RWPE2 (cell line): ENCODE measurements at regions not wholly inside any gene's neighbourhood (a gene's known extent, or its start where the extent isn't known, plus 50 kb on each side); places are given as distances from the start of the nearest gene placed in this dataset.

ENCODE experiments used
- ATAC-seq: fragments of 200-7000 bp; cut with Tn5 transposase; 3 replicates; pipeline ENCODE4 v1.9.1; 2021; ENCODE audit warnings: low read depth
- DNase-seq: peaks from one replicate; pipeline ENCODE4 v3.0.0-alpha.2; 2020; ENCODE audit warnings: low spot score
- H3K27ac ChIP-seq: fragments of 450-650 bp; 2 replicates; pipeline ENCODE4 v1.5.1; 2017; ENCODE audit warnings: mild to moderate bottlenecking; ENCODE audit not compliant: poor library complexity, severe bottlenecking
- H3K27me3 ChIP-seq: fragments of 250-450 bp; sonication (Bioruptor Pico); 2 replicates; pipeline ENCODE4 v1.5.1; 2021; ENCODE audit warnings: mild to moderate bottlenecking, moderate library complexity; ENCODE audit not compliant: insufficient read depth, poor library complexity, severe bottlenecking
- H3K36me3 ChIP-seq: fragments of 250-450 bp; sonication (Bioruptor Pico); 2 replicates; pipeline ENCODE4 v1.5.1; 2020; ENCODE audit warnings: low read depth, mild to moderate bottlenecking, moderate library complexity
- H3K4me1 ChIP-seq: fragments of 250-450 bp; sonication (Bioruptor Pico); 2 replicates; pipeline ENCODE4 v1.5.1; 2021; ENCODE audit warnings: mild to moderate bottlenecking, moderate library complexity; ENCODE audit not compliant: insufficient read depth, poor library complexity, severe bottlenecking
- H3K4me3 ChIP-seq: fragments of 250-450 bp; sonication (Bioruptor Pico); 2 replicates; pipeline ENCODE4 v1.5.1; 2021; ENCODE audit warnings: mild to moderate bottlenecking, moderate library complexity; ENCODE audit not compliant: severe bottlenecking
- H3K9me3 ChIP-seq: fragments of 250-450 bp; sonication (Bioruptor Pico); 2 replicates; pipeline ENCODE4 v1.5.1; 2021; ENCODE audit warnings: mild to moderate bottlenecking, moderate library complexity; ENCODE audit not compliant: severe bottlenecking
- TF ChIP-seq, protein P1 (sequence below): fragments of 450-650 bp; IDR thresholded peaks from one replicate; pipeline ENCODE4 v1.5.1; 2017; ENCODE audit warnings: mild to moderate bottlenecking, moderate library complexity; ENCODE audit not compliant: poor library complexity, severe bottlenecking

DNA sequence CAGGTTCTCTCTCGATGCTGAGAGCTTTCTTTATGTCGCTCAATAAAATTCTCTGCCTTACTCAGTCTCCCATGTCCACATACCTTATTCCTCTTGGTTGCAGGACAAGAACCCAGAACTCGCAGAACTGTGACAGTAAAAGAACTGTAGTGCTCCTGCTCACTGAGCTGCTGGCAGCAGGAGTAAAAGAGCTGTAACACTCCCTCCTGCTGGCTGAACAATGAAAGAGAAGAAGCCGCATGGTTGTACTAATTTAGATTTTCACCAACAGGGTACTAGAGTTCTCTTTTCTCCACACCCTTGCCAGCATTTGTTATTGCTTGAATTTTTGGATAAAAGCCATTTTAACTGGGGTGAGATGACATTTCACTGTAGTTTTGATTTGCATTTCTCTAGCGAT is 433.2 kb downstream of the GUCY1A2 start:
- H3K4me3 ChIP-seq = no peak overlapping the region
- DNase-seq = no peak
- H3K9me3 ChIP-seq = no peaks in the 10 kb centered on the region
- no peaks in the 10 kb centered on the region for H3K36me3 ChIP-seq
- H3K27ac ChIP-seq = no peak overlapping the region
- TF ChIP-seq, protein P1, sequence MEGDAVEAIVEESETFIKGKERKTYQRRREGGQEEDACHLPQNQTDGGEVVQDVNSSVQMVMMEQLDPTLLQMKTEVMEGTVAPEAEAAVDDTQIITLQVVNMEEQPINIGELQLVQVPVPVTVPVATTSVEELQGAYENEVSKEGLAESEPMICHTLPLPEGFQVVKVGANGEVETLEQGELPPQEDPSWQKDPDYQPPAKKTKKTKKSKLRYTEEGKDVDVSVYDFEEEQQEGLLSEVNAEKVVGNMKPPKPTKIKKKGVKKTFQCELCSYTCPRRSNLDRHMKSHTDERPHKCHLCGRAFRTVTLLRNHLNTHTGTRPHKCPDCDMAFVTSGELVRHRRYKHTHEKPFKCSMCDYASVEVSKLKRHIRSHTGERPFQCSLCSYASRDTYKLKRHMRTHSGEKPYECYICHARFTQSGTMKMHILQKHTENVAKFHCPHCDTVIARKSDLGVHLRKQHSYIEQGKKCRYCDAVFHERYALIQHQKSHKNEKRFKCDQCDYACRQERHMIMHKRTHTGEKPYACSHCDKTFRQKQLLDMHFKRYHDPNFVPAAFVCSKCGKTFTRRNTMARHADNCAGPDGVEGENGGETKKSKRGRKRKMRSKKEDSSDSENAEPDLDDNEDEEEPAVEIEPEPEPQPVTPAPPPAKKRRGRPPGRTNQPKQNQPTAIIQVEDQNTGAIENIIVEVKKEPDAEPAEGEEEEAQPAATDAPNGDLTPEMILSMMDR = peak; percentile 46
- no peaks in the 10 kb centered on the region for H3K4me1 ChIP-seq
- no peak; the same call in 2 of the 3 replicates for ATAC-seq
- no peaks in the 10 kb centered on the region for H3K27me3 ChIP-seq

DNA sequence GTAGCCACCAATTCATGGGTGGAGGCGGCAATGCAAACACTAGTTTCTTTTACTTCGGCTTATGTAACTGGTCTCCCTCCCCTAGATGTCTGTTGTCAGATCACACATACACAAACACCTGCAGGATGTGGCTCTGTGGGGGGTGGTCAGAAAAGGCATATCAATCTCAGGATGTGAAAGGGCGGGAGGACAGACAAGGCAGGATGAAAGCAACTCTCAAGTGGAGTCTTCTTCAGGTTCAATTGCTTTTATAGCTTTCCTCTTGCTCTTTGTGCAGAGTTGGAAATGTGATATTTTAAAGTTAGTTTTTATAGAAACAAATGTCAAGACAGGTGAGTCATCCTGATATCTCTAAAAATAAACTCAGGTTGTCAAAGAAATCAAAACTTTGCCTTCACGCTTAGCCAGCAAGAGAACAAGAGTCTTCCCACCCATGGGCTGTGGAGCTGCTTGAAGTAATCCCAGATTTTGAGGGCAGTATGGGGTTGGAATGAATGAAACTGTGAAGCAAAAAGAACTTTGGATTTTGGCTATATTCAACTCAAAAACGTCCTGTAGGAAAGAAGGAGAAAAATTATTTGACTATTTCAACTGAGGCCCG is 423.4 kb downstream of the GUCY1A2 start:
- TF ChIP-seq, protein P1 = no peak
- no peak overlapping the region for H3K4me3 ChIP-seq
- no peaks in the 10 kb centered on the region for H3K36me3 ChIP-seq
- no peaks in the 10 kb centered on the region for H3K9me3 ChIP-seq
- no peak overlapping the region for H3K27ac ChIP-seq
- DNase-seq (no peak), ATAC-seq (no peak)
- no peaks in the 10 kb centered on the region for H3K4me1 ChIP-seq
- H3K27me3 ChIP-seq = no peaks in the 10 kb centered on the region

DNA sequence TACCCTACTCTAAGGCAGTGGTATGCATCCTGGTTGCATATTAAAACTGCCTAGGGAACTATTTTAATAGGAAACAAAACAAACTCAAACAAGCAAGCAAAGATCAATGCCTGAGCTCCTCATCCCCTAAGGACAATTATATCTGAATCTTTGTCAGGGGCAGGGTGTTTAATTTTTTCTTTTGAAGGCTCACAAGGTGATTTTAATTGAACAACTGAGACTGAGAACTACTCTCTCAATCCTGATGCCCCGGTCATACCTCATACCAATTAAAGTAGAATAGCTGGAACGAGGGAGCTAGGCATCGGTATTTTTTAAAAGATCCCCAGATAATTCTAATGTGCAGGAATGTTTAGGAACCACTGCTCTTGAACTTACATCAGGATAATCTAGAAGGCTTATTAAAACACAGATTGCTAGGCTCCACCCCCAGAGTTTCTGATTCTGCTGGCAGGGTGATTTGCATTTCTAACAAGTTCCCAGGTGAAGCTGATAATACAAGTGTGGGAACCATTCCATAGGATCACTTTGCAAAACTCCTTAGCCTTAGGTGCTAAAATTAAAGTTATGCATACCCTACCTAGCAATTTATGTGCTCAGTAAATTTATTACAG is 416.5 kb downstream of the GUCY1A2 start:
- ATAC-seq = no peak
- DNase-seq = no peak

DNA sequence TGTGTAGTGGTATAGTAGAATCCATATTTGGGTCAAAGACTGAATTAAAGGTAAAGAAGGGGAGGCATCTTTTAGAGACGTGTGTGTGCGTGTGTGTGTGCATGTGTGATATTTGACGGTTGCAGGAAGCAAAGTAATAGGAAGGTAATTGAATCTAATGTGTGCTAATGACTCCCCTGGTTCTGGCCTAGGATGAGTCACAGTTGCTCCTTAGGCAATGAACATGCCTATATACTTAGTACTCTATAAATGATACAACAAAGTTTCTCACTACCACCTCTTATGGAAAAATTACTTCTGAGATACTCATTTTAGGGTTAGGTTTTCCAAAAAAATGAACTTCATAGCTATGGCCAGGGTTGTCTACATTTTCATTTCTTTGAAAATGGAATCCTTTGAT is 409.6 kb downstream of the GUCY1A2 start:
- H3K9me3 ChIP-seq = no peaks in the 10 kb centered on the region
- no peak overlapping the region for H3K27ac ChIP-seq
- H3K36me3 ChIP-seq = no peaks in the 10 kb centered on the region
- ATAC-seq (peak; percentile 99), DNase-seq (no peak)
- TF ChIP-seq, protein P1 = no peak
- no peaks in the 10 kb centered on the region for H3K27me3 ChIP-seq
- H3K4me3 ChIP-seq = no peak overlapping the region
- H3K4me1 ChIP-seq = peaks cover 3% of the 10 kb centered on the region

More for the DNA sequence above, 416.5 kb downstream of the GUCY1A2 start:
- no peaks in the 10 kb centered on the region for H3K27me3 ChIP-seq
- H3K9me3 ChIP-seq = no peaks in the 10 kb centered on the region
- H3K4me3 ChIP-seq = no peak overlapping the region
- no peak overlapping the region for H3K27ac ChIP-seq
- TF ChIP-seq, protein P1 = no peak
- H3K4me1 ChIP-seq = no peaks in the 10 kb centered on the region
- H3K36me3 ChIP-seq = no peaks in the 10 kb centered on the region

DNA sequence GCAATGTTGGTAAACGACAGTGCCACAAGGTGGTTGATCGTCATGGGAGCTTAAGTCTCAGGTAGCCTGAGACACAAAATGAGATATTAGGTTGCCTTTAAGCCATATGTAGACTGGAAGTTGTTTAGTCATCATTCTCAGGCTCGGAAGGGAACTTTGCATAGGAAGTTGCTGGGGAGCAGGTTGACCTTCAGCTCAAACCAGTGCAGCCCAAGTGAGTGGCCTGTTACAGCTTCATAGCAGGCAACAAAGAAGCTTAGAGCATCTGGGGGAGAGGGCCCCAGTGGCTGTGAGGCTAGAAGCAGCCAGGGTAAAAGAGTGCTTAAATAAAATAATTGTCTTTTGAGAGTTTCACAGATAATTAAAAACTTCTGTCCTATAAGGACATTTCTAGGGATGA is 404.0 kb downstream of the GUCY1A2 start:
- TF ChIP-seq, protein P1 = no peak
- ATAC-seq (no peak), DNase-seq (no peak)
- H3K27ac ChIP-seq = no peak overlapping the region
- H3K4me3 ChIP-seq = no peak overlapping the region
- H3K9me3 ChIP-seq = no peaks in the 10 kb centered on the region
- no peaks in the 10 kb centered on the region for H3K4me1 ChIP-seq
- no peaks in the 10 kb centered on the region for H3K27me3 ChIP-seq
- H3K36me3 ChIP-seq = no peaks in the 10 kb centered on the region
